GM18858 (cell line): ENCODE measurements at regions not wholly inside any gene's neighbourhood (a gene's known extent, or its start where the extent isn't known, plus 50 kb on each side); places are given as distances from the start of the nearest gene placed in this dataset.

Experiments used
- ATAC-seq: cut with Tn5 transposase; IDR thresholded peaks from one replicate; pipeline ENCODE4 v1.9.1; 2021; ENCODE audit not compliant: unreplicated experiment

- ATAC-seq, result no peak
Observed at GRCh38 chr17:33403194-33403593, 110.1 kb upstream of the ASIC2 start.

DNA sequence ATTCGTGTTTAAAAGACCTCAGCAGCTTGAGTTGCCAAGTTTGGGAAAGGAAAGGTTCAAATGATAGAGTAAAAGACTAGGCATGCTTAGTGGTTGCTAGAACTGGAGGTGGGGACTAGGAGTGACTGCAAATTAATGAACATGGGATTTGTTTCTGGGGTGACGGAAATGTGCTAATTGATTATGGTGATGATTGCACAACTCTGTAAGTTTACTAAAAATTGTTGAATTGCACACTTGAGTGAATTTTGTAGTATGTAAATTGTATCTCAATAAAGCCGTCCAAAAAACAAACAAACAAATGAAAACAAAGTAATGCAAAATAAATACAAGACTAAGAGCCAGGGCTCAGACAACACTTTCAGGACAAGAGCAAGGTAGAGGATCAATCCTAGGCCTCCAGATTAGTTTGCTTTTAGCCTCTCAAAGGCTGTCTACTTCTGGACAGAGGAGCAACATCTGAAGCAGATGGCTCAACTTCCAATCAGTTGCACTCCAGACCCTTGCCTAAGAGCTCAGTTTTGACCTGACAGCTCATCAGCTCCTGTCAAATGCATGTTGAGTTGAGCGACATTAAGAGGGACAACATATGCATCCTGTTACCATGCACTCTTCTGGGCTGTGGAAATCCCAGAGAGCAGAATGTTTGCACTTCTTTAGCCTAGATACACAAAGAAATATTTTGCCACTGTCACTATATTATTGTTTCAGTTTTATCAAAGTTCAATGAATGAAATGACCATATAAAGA lies 111.2 kb upstream of the ASIC2 start:
- ATAC-seq, result no peak

DNA sequence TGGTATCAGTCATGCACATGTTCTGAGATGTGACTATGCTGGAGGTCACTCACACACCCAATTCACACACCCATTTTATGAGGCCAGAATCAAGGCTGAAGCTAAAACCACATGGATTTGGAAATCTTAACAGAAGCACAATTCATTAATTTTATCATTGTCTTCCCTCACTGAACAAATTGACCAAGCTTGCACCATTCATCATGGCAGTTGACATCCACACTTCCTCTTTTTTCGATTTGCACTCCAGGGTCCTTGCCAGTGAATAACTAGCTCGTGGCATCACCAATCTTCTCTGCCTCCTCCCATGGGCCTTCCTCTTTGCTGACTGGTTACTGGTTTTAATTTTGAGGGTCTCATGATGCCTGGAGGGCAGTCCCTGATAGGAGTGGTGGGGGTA lies 123.0 kb upstream of the ASIC2 start:
- ATAC-seq, result no peak

GRCh38 chr17:33421933-33422332 lies 128.8 kb upstream of the ASIC2 start:
- ATAC-seq, result no peak

- ATAC-seq, result no peak
Observed at GRCh38 chr17:33433581-33433980, 140.5 kb upstream of the ASIC2 start.

DNA sequence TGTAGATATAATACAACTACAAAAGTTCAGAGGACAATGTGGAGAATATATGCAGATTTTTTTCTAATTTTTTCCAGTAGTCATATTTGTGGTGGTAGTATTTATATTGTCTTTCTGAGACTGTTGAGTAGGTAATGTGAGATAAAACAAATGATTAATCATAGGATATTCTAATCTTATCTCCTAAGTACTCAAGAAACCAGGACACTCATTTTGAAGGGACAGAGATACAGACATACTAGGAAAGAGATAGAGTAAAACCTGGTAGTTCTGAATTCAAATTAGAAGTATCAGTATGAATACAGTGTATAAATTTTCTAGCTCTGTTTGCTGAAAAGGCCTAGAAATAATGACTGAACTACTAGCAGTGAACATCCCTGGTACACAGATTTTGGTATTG lies 141.7 kb upstream of the ASIC2 start:
- ATAC-seq, result no peak

DNA sequence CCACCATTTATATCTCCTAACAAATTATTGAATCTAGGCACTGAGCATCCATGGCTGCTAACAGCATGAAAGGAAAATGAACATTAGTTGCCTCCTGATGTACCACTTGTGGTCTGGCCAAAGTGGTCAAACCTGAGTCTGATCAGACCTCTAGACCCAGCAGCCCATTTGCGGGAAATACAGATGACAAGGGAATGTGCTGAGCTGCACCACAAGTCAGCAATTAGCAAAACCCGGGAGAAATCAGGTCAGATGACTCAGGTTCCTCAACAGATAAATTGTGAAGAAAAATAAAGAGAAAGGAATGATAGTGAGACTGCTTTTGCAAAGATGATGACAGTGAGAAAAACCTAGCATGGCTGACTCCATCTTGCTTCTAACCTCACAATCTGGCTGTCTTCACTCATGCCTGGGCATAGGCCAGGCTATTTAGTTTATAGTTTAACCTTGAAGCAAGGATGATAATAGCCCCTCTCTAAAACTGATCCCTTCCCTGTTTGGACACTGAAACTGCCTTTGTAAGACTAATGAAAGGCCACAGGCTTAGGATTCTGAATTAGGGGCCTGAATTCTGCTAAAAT lies 142.7 kb upstream of the ASIC2 start:
- ATAC-seq, result no peak

DNA sequence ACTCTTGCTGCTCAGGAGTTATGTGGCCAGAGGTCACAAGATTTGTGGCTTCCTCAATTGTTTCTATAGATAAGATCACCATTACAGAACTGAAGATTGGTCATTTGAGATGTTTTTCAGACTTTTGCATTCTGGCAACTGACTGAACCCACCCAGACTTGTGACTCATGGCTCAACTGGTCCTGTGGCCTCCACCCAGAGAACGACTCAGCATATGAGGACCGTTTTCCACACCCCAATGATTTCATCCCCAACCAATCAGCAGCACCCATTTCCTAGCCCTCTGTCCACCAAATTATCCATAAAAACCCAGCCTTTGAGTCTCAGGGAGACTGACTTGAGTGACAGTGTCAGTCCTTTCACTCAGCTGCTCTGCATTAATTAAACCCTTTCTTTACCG lies 143.2 kb upstream of the ASIC2 start:
- no peak for ATAC-seq

- ATAC-seq, result no peak
Observed at GRCh38 chr17:33438139-33438538, 145.0 kb upstream of the ASIC2 start.

DNA sequence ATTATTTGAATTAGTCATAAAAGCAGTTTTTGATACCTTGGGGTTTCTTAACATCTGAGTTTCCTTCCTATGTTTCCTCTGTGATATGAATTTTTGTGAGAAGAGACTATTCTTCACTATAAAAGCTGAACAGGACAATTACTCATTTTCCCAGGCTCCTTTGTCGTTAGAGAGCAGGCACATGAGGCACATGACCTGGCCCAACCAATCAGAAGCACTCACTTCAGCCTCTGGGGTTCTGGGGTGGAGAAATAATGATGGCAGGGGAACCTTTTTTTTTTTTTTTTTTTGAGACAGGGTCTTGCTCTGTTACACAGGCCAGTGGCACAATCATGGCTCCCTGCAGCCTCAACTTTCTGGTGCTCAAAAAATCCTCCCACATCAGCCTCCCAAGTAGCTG lies 145.5 kb upstream of the ASIC2 start:
- no peak for ATAC-seq

DNA sequence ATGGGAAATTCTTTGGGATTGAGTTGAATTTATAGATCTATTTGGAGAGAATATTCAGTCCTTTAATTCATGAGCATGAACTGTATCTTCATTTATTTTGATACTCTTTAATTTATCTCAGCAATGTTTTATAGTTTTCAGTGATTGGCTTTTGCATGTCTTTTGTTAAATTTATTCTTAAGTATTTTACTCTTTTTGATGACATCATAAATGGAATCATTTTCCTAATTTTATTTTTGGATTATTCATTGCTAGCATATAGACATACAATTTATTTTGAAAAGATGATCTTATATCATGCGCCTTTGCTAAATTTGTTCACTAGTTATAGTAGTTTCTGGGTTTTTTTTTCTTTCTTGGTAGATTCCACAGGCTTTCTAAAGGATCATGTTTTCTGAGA lies 149.2 kb upstream of the ASIC2 start:
- ATAC-seq, result no peak

GRCh38 chr17:33444731-33445130 lies 151.6 kb upstream of the ASIC2 start:
- no peak for ATAC-seq

DNA sequence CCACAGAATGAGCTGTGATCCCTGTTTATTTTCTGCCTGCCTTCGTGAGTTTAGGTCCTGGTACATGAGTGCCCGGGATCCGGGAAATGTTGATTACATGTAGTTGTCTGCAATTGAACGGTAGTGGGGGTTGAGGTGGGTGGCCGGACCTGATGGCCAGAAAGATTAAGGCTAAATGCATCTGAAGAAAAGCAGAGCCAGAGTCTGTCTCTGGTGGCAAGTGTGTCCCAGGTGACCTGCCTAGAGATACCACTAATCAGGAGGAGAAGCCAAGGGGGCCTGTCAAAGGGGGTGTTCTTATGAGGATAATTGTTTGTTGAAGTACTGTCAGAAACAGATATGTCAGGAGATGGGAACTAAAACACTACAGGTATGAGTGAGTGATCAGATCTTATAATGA lies 154.0 kb upstream of the ASIC2 start:
- no peak for ATAC-seq

DNA sequence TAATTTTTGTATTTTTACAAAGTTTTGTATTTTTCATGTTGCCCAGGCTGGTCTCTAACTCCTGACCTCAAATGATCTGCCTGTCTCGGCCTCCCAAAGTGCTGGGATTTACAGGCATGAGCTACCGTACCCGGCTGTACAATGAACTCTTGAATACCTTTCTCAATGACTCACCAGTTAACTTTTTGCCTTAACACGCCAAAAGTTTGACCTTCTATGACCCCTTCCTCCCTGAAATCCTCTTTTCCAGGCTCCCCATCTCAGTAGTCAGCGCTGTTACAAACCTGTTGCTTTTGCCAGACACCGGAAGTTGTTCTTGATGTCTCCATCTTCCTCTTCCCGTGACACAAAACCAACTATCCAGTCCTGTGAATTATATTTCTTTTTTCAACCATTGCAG lies 158.1 kb upstream of the ASIC2 start:
- ATAC-seq, result no peak

DNA sequence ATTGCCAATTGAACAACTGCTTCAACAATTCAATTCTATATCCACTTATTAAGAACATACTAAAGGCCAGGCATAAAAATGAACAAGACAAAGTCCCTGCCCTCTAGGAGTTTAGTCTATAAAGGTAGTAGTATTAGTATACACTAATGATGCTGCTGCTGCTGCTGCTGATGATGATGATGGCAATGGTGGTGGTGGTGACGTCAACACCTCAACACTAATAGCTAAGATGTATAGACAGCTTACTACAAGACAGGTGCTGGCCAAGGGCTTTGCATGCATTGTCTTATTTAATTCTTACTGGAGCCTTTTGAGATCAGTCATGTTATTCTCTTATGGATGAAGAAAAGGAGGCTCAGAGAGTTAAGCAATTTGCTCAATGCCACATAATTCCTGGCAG lies 164.4 kb upstream of the ASIC2 start:
- no peak for ATAC-seq

DNA sequence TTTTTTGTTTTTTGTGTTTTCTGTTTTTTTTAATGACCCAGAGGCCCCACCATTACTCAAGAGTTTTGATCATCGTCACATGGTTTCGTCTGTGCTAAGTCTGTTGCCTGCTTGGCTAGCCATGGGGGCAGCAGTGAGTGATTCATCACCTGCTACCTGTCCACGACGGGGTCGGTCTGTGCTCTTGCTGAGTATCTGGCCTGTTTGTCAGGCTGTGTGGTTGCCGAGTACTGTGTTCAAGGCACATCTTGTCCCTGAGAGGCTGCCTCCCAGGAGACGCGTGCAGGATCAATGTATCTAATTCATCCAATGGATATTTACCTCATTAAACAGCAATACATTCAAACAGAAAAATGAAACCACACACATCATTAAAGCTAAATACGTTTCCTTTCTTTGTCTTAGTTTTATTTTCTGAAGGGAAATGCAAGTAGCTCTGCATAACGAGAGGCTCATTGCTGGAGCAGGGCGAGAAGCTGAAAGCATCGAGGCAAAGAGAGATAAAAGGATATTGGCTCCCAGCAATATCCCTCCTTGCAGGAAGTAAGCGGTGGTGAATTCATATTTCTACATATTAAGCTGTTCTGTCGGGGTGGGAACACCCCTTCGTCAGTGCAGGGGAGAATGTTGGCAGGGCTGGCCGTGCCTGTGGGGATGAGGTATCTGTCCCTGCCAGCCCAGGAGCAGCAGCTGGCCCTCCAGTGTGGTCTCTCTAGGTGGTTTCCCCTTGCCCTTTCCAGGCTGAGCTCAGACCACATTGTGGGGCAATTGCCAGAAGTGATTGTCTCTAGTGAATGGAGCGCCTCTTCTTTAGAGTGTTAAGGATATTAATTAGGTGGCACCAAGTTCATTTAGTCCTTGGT lies 166.2 kb upstream of the ASIC2 start:
- ATAC-seq, result no peak

- no peak for ATAC-seq
Observed at GRCh38 chr17:33460781-33461450, 167.8 kb upstream of the ASIC2 start.

GRCh38 chr17:33463887-33464286 lies 170.8 kb upstream of the ASIC2 start:
- ATAC-seq, result no peak

DNA sequence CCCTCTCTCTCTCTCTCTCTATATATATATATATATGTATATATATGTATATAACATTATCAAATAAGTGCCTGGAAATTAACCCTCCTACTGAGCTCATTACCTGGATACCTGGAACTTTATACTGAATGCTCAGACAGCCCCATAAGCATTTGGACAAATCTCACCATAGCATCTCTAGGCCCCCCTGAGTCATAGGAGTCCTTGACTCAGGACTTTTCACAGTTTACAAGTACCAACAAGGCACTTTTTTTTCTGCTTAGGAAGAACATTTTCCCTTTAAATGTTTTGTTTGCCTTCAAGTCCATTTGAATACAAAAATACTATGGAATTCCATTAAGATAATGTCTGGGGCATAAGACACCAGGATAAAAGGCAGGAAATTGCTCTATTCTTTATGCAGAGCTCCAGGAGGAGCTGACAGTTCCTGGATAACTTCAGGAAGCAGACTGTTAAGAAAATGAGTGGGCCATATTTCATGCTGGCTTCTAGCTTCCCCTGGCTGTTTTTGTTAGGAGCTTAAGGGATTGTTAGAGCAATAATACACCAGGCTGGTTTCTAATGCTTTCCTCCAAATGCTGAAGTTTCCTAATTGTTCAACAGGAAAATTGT lies 171.7 kb upstream of the ASIC2 start:
- ATAC-seq, result no peak

- no peak for ATAC-seq
Observed at GRCh38 chr17:33469421-33469820, 176.3 kb upstream of the ASIC2 start.

DNA sequence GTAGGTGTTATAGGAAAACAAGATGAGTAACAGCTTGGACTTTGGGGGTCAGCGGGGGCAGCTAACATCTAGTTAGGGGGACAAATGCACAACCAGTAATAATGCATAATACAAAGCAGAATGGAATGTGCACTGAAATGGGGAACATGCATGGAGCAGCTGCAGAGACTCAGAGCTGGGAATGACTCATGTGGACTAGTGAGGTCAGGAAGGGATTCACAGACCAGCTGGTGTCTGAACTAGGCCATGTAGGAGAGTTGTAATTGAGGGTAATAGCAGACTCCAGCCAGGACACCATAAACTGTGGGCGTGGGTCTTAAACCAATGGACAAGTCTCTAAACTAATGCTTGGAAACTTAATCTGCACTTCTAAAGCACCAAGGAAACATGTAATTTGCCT lies 176.8 kb upstream of the ASIC2 start:
- ATAC-seq, result no peak
